Fibroblast of villous mesenchyme (primary cell): ENCODE measurements at regions not wholly inside any gene's neighbourhood (a gene's known extent, or its start where the extent isn't known, plus 50 kb on each side); places are given as distances from the start of the nearest gene placed in this dataset.

Experiments
- DNase-seq: peaks from one replicate; pipeline ENCODE4 v3.0.0-alpha.2; 2010; ENCODE audit warnings: low read depth
- H3K4me3 ChIP-seq: 2 replicates; pipeline ENCODE4 v1.5.1; 2011; ENCODE audit warnings: low read depth, mild to moderate bottlenecking, low read length
- TF ChIP-seq, protein P1 (sequence below): IDR thresholded peaks from 2 replicates; pipeline ENCODE4 v1.5.1; 2012; ENCODE audit warnings: low read depth, mild to moderate bottlenecking, low read length; ENCODE audit not compliant: insufficient read depth

DNA sequence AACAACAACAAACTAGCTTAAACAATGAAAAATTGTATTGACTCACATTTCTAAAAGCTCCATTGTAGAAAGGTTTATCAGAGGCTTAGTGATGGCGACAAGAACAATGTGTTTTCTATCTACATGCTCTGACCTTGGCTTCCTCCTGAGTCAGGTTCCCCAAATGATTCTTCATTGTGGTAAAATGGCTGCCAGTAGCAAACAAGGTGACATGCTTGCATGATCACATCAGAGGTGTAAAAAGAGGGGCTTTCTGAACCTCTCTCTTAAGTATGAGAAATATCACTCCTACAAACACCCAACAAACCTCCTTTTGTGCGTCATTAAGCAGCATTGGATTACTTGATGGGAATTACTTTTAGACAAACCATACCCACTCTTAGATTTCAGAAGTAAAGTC, 252.4 kb upstream of the SYT1 start:
- TF ChIP-seq, protein P1, sequence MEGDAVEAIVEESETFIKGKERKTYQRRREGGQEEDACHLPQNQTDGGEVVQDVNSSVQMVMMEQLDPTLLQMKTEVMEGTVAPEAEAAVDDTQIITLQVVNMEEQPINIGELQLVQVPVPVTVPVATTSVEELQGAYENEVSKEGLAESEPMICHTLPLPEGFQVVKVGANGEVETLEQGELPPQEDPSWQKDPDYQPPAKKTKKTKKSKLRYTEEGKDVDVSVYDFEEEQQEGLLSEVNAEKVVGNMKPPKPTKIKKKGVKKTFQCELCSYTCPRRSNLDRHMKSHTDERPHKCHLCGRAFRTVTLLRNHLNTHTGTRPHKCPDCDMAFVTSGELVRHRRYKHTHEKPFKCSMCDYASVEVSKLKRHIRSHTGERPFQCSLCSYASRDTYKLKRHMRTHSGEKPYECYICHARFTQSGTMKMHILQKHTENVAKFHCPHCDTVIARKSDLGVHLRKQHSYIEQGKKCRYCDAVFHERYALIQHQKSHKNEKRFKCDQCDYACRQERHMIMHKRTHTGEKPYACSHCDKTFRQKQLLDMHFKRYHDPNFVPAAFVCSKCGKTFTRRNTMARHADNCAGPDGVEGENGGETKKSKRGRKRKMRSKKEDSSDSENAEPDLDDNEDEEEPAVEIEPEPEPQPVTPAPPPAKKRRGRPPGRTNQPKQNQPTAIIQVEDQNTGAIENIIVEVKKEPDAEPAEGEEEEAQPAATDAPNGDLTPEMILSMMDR = no peak
- no peak for DNase-seq
- no peak overlapping the region for H3K4me3 ChIP-seq

DNA sequence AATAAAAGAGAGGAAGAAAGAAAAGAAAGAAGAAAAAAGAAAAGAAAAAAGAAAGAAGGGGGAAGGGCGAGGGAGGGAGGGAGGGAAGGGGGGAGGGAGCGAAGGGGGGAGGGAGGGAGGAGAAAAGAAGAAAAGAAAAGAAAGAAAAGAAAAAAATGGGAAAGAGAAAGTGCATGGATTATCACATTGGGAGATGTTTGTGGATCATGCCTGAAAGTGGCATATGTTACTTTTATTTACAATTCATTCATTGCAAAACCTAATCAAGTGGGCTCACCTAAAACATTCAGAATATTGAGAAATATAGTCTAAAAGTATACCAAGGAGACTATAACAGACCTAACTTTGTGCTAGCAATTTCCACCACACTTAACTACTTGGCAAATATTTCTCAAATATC, 246.9 kb upstream of the SYT1 start:
- no peak overlapping the region for H3K4me3 ChIP-seq
- DNase-seq = no peak
- TF ChIP-seq, protein P1 = no peak

DNA sequence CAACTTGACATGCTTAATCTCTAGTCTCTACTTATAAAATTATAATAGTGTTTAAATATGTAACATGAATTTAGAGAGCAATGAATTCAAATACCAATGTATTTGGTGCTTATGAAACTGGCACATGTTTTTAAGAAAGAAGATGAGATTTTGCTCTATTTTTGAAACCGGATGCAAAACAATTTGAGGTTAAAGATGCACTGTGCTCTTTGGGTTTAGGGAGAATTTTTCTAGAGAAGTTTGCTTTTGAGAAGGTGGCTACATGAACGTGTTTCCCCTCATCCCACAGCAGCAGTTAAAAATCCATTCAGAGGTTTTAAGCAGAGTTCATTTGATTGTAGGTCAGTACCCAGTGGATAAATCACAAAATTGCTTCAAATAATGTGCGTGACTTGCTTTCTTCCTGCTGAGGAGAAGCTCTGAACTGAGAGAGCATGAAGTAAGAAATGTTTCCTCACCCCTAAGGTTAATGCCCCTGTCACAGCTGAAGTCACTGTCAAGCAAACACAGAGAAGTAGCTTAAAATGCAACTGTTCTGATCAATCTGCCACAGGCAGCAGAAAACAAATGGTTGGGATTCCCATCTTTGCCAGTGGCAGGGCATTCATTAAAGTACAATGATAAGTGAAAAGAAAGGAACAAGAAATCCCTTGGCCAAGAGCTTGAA, 241.9 kb upstream of the SYT1 start:
- no peak for DNase-seq
- TF ChIP-seq, protein P1 = no peak
- no peak overlapping the region for H3K4me3 ChIP-seq

DNA sequence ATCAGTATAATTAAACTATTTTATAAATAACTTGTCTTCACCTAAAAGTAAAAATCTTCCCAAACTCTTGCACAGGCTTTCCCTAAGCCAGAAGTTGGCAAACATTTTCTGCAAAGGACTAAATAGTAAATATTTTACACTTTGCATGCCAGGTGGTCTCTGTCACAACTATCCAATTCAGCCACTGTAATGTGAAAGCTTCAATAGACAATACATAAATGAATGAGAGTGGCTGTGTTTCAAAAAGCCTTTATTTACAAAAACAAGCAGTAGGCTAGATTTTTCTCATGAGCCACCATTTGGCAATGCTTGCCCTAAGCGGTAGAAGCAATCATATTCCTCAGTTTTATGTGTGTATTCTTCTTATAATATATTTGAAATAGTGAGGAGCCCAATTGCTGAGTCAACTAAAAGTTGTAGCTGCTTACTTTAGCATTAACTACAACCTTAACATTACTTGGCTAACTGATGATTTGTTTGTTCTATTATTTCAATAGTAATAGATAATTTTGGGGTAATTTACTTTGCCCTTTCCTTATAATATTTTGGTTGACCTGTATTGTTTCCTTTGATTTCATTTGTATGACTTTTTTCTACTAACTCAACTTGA, 236.0 kb upstream of the SYT1 start:
- H3K4me3 ChIP-seq = no peak overlapping the region
- DNase-seq = no peak
- TF ChIP-seq, protein P1 = no peak

DNA sequence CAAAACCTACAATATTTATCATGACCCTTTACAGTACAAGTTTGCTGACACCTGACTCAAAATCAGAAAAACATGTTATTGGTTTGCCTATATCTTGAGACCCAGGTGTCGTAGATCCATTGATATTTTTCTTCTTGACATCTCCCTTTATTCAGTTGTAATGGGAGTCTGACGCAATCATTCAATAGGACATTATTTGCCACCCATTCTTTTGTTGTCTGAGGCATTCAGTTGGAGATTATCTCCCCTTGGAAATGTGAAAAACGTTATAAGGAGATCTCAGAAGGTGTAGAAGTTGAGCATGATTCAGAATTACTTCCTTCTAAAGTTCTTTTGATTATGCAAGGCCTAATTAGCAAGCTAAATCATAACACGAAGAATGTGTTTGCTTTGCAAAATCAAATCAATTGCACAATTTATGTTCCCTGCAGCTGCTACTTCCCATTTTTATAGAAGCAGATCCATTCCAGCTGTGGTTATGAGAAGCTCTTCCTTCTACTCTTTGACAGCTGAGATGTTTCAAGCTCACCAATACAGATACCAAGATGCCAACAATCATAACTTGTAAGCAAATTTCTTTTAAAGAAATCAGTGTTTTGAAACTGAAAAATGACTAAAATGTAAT, 228.2 kb upstream of the SYT1 start:
- DNase-seq = peak; percentile 59
- TF ChIP-seq, protein P1 = no peak
- no peak overlapping the region for H3K4me3 ChIP-seq

DNA sequence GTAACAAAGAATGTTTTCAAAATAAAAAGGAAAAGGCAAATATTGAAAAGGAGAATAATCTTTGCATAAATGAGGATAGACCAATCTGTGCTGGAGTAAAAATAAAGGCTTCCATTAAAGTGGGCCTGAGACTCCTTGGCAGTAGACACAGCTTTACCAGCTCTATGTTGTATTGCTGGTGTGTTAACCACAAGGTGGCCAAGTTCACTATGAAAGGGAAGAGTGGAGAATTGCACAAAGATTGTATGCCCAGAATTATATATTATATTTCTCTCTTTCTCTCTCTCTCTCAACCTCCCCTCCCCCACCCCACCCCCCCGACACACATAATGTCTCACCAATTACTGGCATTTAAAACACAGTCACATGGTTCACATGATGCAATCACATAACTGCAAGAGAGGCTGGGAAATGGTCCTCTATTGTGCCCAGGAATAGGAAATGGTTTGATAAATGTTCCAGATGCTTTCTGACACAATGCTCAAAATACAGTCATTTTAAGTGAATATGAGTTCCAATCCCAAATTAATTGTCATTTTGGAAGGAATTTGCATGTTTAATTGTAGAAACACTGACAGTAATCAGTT, 222.6 kb upstream of the SYT1 start:
- no peak overlapping the region for H3K4me3 ChIP-seq
- TF ChIP-seq, protein P1 = peak; percentile 18
- DNase-seq = no peak
